Adrenal gland (tissue), 9 donors: ENCODE measurements at regions not wholly inside any gene's neighbourhood (a gene's known extent, or its start where the extent isn't known, plus 50 kb on each side); places are given as distances from the start of the nearest gene placed in this dataset.

Experiments used
- DNase-seq, 7 donors: peaks; one replicate each; pipeline ENCODE4 v3.0.0-alpha.2; 2019 to 2020
- H3K27ac ChIP-seq, 5 donors: fragments of 200-600 bp; sonication (generic) in 4 of 5; 1 replicate in 3 of 5; 2 replicates in 2 of 5; pipeline versions ENCODE4 v1.5.1 to v1.8.0; 2016 to 2020; ENCODE audit warnings: mild to moderate bottlenecking in 1 of 5
- H3K27me3 ChIP-seq: fragments of 200-600 bp; 2 replicates; pipeline ENCODE4 v1.8.0; 2021
- H3K36me3 ChIP-seq, 2 donors: fragments of 200-600 bp; replicated peaks in 1 of 2; 1 replicate in 1 of 2; 2 replicates in 1 of 2; pipeline versions ENCODE4 v1.5.1 to v1.8.0; 2018 to 2022
- H3K4me1 ChIP-seq, 2 donors: fragments of 200-600 bp; replicated peaks in 1 of 2; 1 replicate in 1 of 2; 2 replicates in 1 of 2; pipeline versions ENCODE4 v1.5.1 to v1.8.0; 2018 to 2021
- H3K4me3 ChIP-seq, 4 donors: fragments of 200-600 bp; sonication (generic) in 3 of 4; one replicate each; pipeline ENCODE4 v1.5.1; 2016 to 2018
- H3K9me3 ChIP-seq, 3 donors: fragments of 200-600 bp; sonication (generic) in 1 of 3; replicated peaks in 1 of 3; 1 replicate in 2 of 3; 2 replicates in 1 of 3; pipeline versions ENCODE4 v1.5.1 to v1.8.0; 2016 to 2021
- POLR2A ChIP-seq, 2 donors: fragments of 450-650 bp; IDR thresholded peaks; one replicate each; pipeline ENCODE4 v1.6.1; 2017; ENCODE audit warnings: antibody characterized with exemption in 2 of 2, mild to moderate bottlenecking in 2 of 2, moderate library complexity in 1 of 2
- WGBS, 4 donors: extraction: QIAGEN DNeasy Blood & Tissue Kit in 2 of 4; methylation state at CpG; one replicate each; pipeline versions ENCODE4 v1.1.5 to v1.1.7; 2013 to 2017; 5-methylcytosine and 5-hydroxymethylcytosine counted together
- intact Hi-C, 2 donors: fragments of 100-400 bp; cut with DNase I; formaldehyde crosslinking; loops; one replicate each; pipeline versions ENCODE4 v1.14.1 to v1.15.0; 2022 to 2023
- TF ChIP-seq, protein P1 (sequence below), 6 experiments: fragments of 450-650 bp in 4 of 6; fragments of 200-600 bp in 2 of 6; sonication (generic) in 1 of 6; IDR thresholded peaks; 1 replicate in 5 of 6; 2 replicates in 1 of 6; pipeline versions ENCODE4 v1.5.1 to v1.8.0; 2016 to 2021; ENCODE audit warnings: antibody characterized with exemption in 6 of 6, mild to moderate bottlenecking in 2 of 6, moderate library complexity in 1 of 6
- donor health status: healthy with polysubstance abuse.
- donor health status: Bipolar disorder and iron deficiency.
- donor health status: DM: yes; HTN: yes; CAD: no.
- donor health status: DM: no; HTN: no; CAD: no.
- donor health status: DM: no; HTN: no; CAD: no.

DNA sequence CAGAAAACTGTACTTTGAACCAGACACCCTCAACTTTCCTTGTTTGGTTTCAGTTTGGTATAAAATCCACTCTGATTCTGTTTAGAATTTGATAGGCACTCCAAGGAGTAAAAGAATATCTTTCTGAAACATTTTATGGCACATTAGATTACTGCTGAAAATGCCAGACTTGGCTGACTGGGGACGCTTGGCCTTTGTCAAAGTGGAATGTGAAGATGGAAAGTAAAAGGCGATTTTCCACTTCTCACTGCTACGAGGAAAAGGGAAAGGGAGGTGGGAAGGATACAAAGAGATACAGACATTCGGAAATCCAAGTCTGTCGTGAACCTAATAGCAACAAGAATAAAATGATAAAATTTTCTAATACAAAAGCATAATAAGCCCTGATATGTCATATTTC is 203.9 kb downstream of the DMRT2 start:
- Histone ChIP-seq H3K27me3 (no peaks in the 10 kb centered on the region), H3K9me3 (no peaks in the 10 kb centered on the region), H3K36me3 (no peaks in the 10 kb centered on the region), H3K4me1 (no peaks in the 10 kb centered on the region), H3K27ac (no peak overlapping the region), H3K4me3 (no peak overlapping the region)
- intact Hi-C loops: no loop called here
- TF ChIP-seq, protein P1, sequence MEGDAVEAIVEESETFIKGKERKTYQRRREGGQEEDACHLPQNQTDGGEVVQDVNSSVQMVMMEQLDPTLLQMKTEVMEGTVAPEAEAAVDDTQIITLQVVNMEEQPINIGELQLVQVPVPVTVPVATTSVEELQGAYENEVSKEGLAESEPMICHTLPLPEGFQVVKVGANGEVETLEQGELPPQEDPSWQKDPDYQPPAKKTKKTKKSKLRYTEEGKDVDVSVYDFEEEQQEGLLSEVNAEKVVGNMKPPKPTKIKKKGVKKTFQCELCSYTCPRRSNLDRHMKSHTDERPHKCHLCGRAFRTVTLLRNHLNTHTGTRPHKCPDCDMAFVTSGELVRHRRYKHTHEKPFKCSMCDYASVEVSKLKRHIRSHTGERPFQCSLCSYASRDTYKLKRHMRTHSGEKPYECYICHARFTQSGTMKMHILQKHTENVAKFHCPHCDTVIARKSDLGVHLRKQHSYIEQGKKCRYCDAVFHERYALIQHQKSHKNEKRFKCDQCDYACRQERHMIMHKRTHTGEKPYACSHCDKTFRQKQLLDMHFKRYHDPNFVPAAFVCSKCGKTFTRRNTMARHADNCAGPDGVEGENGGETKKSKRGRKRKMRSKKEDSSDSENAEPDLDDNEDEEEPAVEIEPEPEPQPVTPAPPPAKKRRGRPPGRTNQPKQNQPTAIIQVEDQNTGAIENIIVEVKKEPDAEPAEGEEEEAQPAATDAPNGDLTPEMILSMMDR (IDR thresholded peaks at IDR 0.05): no peak
- no peak for TF ChIP-seq POLR2A (IDR thresholded peaks at IDR 0.05)
- no peak for DNase-seq
- WGBS, 4 donors: 58 to 70% (median 66%) methylated on average over 5 of the region's 5 CpGs

DNA sequence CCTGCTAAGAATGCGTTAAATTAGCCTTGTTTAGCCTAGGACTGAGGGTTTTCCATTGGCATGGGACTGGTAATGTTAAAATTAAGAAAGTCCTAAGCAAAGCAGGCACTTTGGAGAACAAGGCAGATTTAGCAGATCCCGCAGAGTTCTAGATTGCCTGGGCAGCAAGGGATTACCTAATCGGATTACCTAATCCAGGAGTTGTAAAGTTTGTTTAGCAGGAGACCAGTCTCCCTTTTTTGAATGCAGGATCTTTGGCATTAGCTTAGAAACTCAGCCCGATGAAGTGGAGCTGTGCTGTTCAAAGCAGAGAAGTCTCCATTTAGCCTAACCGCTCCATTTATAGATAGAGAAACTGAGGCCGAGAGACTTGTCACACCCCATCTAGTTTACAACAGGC is 206.0 kb downstream of the DMRT2 start:
- TF ChIP-seq, protein P1 (IDR thresholded peaks at IDR 0.05): no peak
- TF ChIP-seq POLR2A (IDR thresholded peaks at IDR 0.05): no peak
- H3K27me3 ChIP-seq: no peaks in the 10 kb centered on the region
- no peaks in the 10 kb centered on the region for H3K4me1 ChIP-seq
- WGBS, 4 donors: 82 to 86% (median 84%) methylated on average over 6 of the region's 6 CpGs
- no peak for DNase-seq
- H3K4me3 ChIP-seq: no peak overlapping the region
- intact Hi-C loops: no loop called here
- H3K36me3 ChIP-seq: no peaks in the 10 kb centered on the region
- H3K27ac ChIP-seq: no peak overlapping the region
- no peaks in the 10 kb centered on the region for H3K9me3 ChIP-seq

DNA sequence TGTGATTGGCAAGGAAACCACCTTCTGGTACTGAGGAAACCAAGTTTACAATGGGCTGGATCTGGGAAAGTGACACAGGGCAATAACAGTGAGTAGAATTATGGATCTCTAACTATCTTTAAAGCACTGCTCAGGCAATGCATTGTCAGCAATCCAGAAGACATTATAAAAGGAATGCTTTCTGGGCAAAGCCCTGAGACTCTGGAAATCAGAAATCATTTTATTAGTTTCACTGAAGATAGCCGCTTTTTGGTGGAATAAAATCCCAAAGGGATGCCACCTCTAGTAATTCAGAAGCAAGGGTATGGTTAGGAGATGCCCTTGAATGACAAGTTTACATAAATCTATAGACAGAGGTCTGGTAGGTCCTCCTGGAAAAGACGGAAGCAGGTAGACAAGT is 211.1 kb downstream of the DMRT2 start:
- Histone ChIP-seq H3K4me3 (no peak overlapping the region), H3K27me3 (no peaks in the 10 kb centered on the region), H3K4me1 (no peaks in the 10 kb centered on the region), H3K27ac (no peak overlapping the region), H3K9me3 (no peaks in the 10 kb centered on the region), H3K36me3 (no peaks in the 10 kb centered on the region)
- 69 to 88% (median 75%) methylated on average over 2 of the region's 2 CpGs for WGBS, 4 donors
- DNase-seq: no peak
- TF ChIP-seq, protein P1 (IDR thresholded peaks at IDR 0.05): no peak
- no peak for TF ChIP-seq POLR2A (IDR thresholded peaks at IDR 0.05)
- intact Hi-C loops: no loop called here

DNA sequence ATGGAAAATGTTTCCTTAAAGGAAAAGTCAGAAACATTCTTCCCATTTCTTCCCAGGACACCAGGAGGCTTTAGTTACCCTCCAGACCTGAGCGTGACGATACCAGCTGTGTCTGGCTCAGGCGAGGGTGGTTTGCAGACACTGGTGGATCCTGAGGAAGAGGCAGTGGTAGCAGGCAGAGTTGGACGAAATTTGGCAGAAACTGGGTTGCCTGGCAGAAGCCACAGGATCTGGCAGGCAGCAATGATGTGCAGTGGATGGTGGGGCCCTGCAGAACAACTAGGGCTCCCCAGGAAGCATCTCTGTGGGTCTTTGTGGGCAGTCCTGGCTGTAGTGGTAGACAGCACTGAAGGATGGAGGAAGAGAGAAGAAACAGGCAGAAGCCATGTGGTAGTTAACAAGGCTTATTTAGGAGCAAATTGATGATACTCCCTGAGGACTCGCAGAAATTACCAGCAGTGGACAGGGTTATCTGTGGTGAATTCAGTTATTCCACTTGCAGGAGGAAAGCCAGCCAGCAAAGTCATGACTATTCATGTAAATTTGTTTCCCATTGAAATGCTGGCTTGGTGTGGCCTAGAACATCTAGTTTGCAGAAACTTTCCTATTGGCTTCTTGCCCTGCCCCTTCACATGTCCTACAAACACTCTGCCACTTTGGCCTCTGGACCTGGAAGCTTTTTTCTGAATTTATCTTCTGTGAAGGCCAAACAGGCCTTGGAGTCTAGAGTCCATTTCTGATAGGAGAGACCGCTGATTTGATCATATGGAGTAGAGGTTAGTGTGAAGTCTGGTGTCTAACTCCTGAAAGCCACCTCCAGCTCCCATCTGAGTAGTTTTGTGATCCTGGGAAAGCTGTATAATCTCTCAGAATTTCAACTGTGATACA is 212.0 kb downstream of the DMRT2 start:
- H3K9me3 ChIP-seq: no peaks in the 10 kb centered on the region
- no peak overlapping the region for H3K27ac ChIP-seq
- TF ChIP-seq, protein P1 (IDR thresholded peaks at IDR 0.05): no peak
- no peak for TF ChIP-seq POLR2A (IDR thresholded peaks at IDR 0.05)
- intact Hi-C loops: no loop called here
- WGBS, 4 donors: 61 to 77% (median 71%) methylated on average over 6 of the region's 6 CpGs
- no peak for DNase-seq
- H3K27me3 ChIP-seq: no peaks in the 10 kb centered on the region
- H3K36me3 ChIP-seq: no peaks in the 10 kb centered on the region
- H3K4me1 ChIP-seq: no peaks in the 10 kb centered on the region
- H3K4me3 ChIP-seq: no peak overlapping the region
